NCI-H1417 (cell line): ENCODE measurements at regions not wholly inside any gene's neighbourhood (a gene's known extent, or its start where the extent isn't known, plus 50 kb on each side); places are given as distances from the start of the nearest gene placed in this dataset.

ENCODE experiments used
- DNase-seq, 3 experiments: peaks; one replicate each; lab custom pipeline; 2025; lab: John Stamatoyannopoulos, UW

DNA sequence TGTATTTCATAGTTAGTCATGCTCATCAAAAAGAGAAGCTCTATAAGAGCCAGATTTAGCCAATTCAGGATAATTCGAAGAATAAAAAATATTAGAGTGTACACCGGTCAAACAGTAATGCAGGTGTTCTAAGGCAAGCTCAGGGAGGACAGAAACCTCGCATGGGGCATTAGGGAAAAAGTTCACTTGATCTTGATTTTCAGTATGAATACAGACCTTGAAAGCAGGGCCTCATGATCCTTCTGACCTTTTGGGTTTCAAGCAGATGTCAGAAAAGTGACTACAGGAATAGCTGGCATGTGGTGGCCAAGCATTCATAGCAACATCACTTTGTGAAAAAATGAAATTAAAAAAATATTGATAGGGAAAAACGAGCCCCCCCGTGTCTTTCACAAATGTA lies 394.9 kb downstream of the KIF4B start:
- DNase-seq, result no peak

- DNase-seq, result no peak
These were observed 403.2 kb downstream of the KIF4B start for GRCh38 chr5:155416765-155417164.

- no peak for DNase-seq
These were observed 405.5 kb downstream of the KIF4B start for GRCh38 chr5:155418960-155419579.

- no peak for DNase-seq
These were observed 416.6 kb downstream of the KIF4B start for GRCh38 chr5:155430192-155430591.

GRCh38 chr5:155434267-155434666 lies 420.7 kb downstream of the KIF4B start:
- no peak for DNase-seq

GRCh38 chr5:155434681-155435080 lies 421.1 kb downstream of the KIF4B start:
- no peak for DNase-seq

DNA sequence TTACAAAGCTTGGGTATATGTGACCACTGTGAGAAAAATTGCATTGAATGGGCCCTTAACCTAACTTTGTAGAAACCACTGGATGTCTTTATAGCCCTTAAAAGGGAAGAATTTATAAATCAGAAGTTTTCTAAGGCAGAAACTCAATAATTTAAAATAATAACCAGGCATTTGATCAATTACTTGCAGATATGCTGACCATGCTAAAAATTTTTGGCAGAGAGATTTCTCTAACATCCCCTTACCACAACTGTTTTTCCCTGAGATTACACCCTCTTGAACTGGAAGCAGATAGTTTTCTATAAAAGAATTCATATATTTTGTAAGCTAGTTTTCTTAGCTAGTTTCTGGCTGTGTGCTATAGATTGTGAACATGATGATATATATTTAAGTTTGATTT lies 428.3 kb downstream of the KIF4B start:
- no peak for DNase-seq

GRCh38 chr5:155451106-155451505 lies 437.6 kb downstream of the KIF4B start:
- no peak for DNase-seq

GRCh38 chr5:155455791-155456514 lies 442.4 kb downstream of the KIF4B start:
- DNase-seq, result no peak

GRCh38 chr5:155459889-155460500 lies 446.4 kb downstream of the KIF4B start:
- DNase-seq, result no peak

DNA sequence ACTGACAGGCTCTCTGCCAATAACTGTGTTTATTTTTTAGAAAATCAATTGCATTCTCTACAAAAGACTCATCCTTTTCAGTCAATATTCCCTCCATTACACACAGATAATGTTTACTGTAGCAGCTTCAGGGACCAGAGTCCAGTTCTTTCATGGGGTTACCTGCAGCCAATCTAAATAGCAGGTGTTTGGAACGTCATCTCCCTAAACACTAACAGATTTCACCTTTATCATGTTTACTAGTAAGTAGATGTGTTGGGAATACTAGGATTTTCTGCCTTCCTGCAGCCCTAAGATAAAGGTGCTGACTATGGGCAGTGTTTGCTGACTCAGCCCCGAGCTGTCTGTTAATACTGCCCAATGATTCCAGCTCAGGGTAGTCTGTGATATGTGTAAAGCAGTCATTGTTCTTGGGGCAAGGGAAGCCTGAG lies 447.0 kb downstream of the KIF4B start:
- peak in 1 of 3 experiments; percentile 1 for DNase-seq

GRCh38 chr5:155461304-155461703 lies 447.7 kb downstream of the KIF4B start:
- no peak for DNase-seq

GRCh38 chr5:155466851-155467250 lies 453.3 kb downstream of the KIF4B start:
- no peak for DNase-seq

DNA sequence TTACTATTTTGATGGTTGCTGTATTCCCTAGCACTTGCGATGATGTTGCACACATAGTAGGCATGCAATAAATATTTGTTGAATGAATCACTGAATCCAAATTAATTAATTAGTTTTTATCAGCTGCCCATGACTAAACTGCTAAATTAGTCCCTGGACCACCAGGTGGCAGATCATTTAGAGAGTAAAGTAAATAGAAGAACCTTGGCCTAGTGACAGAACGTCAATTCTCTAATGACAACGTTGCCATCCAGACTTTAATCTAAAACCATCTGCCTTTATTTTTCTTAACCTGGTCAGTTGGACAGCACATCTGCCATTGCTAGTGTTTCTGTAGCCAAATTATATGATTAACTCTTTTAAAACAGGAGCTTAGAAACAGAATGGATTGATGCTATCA lies 457.5 kb downstream of the KIF4B start:
- peak in 2 of 3 experiments; percentile 27 to 77 for DNase-seq

DNA sequence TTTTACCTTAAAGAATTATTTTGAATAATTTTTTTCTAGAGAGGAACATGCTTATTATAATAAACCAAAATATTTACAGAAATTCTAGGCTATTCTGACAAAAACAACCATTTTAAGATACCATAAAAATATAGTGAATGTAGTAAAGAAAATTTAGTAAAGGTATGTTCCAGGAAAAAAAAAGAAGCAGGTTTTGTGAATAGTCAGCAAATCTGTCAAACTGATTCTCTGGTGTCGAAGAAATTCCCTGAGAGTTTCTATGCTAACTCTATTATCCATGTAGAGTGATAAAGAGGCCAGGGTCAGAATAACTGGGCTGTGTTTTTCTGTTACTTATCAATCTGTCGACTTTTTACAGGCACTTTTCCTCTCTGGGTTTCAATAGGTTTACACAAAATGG lies 459.2 kb downstream of the KIF4B start:
- DNase-seq, result no peak

GRCh38 chr5:155475318-155475717 lies 461.8 kb downstream of the KIF4B start:
- DNase-seq, result no peak

- DNase-seq, result no peak
These were observed 467.2 kb downstream of the KIF4B start for GRCh38 chr5:155480731-155481131.

DNA sequence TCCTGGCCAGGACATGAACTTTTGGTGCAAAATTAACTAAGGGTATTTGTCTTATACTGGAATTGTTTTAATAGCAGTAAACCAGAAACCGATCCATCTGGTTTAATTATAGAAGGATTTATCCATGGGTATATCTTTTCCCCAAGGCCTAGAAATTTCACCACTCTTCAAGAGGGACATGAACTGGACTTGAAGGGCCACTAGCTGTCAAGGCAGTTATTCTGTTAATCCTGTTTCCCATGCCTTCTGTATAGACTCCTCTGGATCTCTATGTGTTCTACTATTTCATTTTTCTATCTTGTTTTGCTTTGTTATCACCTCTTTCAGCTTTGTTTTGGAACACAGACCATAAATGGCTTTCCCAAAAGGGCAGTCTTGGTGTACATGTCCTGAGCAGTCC lies 467.6 kb downstream of the KIF4B start:
- DNase-seq, result no peak

- DNase-seq, result no peak
These were observed 468.9 kb downstream of the KIF4B start for GRCh38 chr5:155482428-155482827.

GRCh38 chr5:155485386-155485785 lies 471.8 kb downstream of the KIF4B start:
- no peak for DNase-seq

DNA sequence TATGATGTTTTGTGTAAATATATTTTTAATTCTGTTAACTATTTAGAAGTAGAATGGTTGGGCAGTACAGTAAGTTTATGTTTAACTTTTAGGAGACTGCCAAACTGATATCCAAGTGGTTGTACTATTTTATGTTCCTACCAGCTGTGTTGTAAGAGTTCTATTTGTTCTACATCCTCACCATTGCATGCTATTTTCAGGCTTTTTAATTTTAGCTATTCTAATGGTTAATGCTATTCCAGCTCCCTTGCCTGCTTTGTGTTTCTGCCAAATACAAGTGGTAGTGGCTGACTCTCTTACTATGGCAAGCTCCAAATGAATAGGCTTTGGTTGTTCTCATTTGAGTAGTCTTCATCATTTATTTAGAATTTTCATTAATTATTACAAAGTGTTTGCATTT lies 476.4 kb downstream of the KIF4B start:
- DNase-seq, result no peak

DNA sequence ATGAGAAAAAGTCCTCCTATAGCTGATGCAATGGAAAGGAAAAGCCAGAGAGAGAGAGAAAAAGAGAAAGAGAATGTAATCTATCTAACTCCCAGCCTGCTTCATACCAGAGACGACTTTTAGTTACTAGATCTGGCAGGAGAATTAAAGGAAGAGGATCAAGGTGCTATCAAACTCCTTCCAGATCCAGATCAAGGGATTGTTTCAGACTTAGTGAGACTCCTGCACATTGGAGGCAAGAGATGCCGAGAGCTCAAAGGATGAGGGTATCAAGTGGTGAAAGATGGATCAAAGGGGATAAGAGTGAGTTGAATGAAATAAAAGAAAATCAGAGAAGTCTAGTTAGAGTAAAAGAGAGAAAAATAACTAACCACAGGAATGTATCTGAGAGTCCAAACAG lies 478.6 kb downstream of the KIF4B start:
- no peak for DNase-seq

DNA sequence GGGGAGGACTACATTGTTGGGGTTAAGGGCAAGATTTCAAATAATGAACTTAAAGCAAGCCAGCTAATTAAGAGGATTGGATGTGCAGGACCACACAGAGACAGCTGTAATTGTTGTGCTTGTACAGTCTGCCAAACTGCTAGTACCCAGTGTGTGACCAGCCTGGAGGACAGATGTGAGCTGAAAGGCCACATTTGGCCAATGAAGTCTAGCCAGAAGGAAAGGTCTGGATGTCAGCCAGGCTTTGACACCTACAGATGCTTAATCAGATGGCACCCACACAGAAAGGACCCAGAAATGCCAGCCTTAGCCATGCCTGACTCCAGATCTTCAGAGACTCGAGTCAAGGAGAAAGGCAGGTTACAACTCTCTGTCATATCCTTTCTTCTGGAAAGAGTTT lies 491.1 kb downstream of the KIF4B start:
- DNase-seq, result no peak
